ENCODE measurements at regions not wholly inside any gene's neighbourhood (a gene's known extent, or its start where the extent isn't known, plus 50 kb on each side); places are given as distances from the start of the nearest gene placed in this dataset.

- Mint-ChIP-seq H3K9me3 (peaks cover 4 to 14% (median 9%) of the 10 kb centered on the region in 7 donors), H3K27ac (no peak overlapping the region), H3K4me1 (no peaks in the 10 kb centered on the region), H3K4me3 (no peak overlapping the region), H3K36me3 (no peaks in the 10 kb centered on the region), H3K27me3 (ENCODE audit: low read depth in 3 of 3) (no peaks in the 10 kb centered on the region)
- no peaks in the 10 kb centered on the region for H3K79me2 ChIP-seq (ENCODE audit: insufficient read depth, low read length)
- TF ChIP-seq CTCF (IDR thresholded peaks at IDR 0.05), result no peak
- intact Hi-C loops (cut with micrococcal nuclease), result no loop called here
- peaks cover 0 to 17% of the 10 kb centered on the region in 2 donors for H3K9me3 ChIP-seq (replicated peaks in 1 of 2; ENCODE audit: control insufficient read depth in 1 of 2, insufficient read depth in 1 of 2, low read length in 2 of 2)
- no peaks in the 10 kb centered on the region for H4K20me1 ChIP-seq (ENCODE audit: insufficient read depth, low read length)
- H3K9ac ChIP-seq (ENCODE audit: insufficient read depth, low read length, poor library complexity, severe bottlenecking), result no peak overlapping the region
- H3K4me2 ChIP-seq (replicated peaks; ENCODE audit: extremely low read depth, low read length, poor library complexity, severe bottlenecking), result no peak overlapping the region
- H3K4me3 ChIP-seq (replicated peaks in 1 of 3; ENCODE audit: low read depth in 2 of 3, low read length in 3 of 3), result no peak overlapping the region
- no peaks in the 10 kb centered on the region for H3K36me3 ChIP-seq (replicated peaks in 1 of 2; ENCODE audit: control insufficient read depth in 1 of 2, insufficient read depth in 2 of 2, low read length in 2 of 2)
- no peaks in the 10 kb centered on the region for H3K27me3 ChIP-seq (ENCODE audit: control insufficient read depth in 2 of 2, insufficient read depth in 2 of 2, low read length in 2 of 2)
- no peak for DNase-seq
- H3K27ac ChIP-seq (ENCODE audit: low read depth in 1 of 2, low read length in 2 of 2), result no peak overlapping the region
- H2AFZ ChIP-seq (ENCODE audit: insufficient read depth, low read depth, low read length, poor library complexity, severe bottlenecking), result no peak overlapping the region
- no peaks in the 10 kb centered on the region for H3K4me1 ChIP-seq (ENCODE audit: control insufficient read depth in 1 of 2, insufficient read depth in 2 of 2, low read length in 2 of 2)
These were observed 188.6 kb downstream of the HINT1 start for GRCh38 chr5:130976493-130976892.

- no peak for TF ChIP-seq CTCF (IDR thresholded peaks at IDR 0.05)
- Mint-ChIP-seq H3K27me3 (ENCODE audit: low read depth in 3 of 3) (peaks cover 0 to 2% (median 0%) of the 10 kb centered on the region in 3 donors), H3K27ac (no peak overlapping the region), H3K9me3 (peaks cover 6 to 19% (median 14%) of the 10 kb centered on the region in 7 donors), H3K36me3 (no peaks in the 10 kb centered on the region), H3K4me3 (no peak overlapping the region), H3K4me1 (no peaks in the 10 kb centered on the region)
- H3K9ac ChIP-seq (ENCODE audit: insufficient read depth, low read length, poor library complexity, severe bottlenecking), result no peak overlapping the region
- DNase-seq, result no peak
- intact Hi-C loops (cut with micrococcal nuclease), result no loop called here
- H3K27ac ChIP-seq (ENCODE audit: low read depth in 1 of 2, low read length in 2 of 2), result no peak overlapping the region
- no peak overlapping the region for H3K4me2 ChIP-seq (replicated peaks; ENCODE audit: extremely low read depth, low read length, poor library complexity, severe bottlenecking)
- H3K36me3 ChIP-seq (replicated peaks in 1 of 2; ENCODE audit: control insufficient read depth in 1 of 2, insufficient read depth in 2 of 2, low read length in 2 of 2), result no peaks in the 10 kb centered on the region
- H3K27me3 ChIP-seq (ENCODE audit: control insufficient read depth in 2 of 2, insufficient read depth in 2 of 2, low read length in 2 of 2), result no peaks in the 10 kb centered on the region
- no peak overlapping the region for H2AFZ ChIP-seq (ENCODE audit: insufficient read depth, low read depth, low read length, poor library complexity, severe bottlenecking)
- H3K9me3 ChIP-seq (replicated peaks in 1 of 2; ENCODE audit: control insufficient read depth in 1 of 2, insufficient read depth in 1 of 2, low read length in 2 of 2), result peaks cover 0 to 16% of the 10 kb centered on the region in 2 donors
- no peaks in the 10 kb centered on the region for H4K20me1 ChIP-seq (ENCODE audit: insufficient read depth, low read length)
- H3K4me3 ChIP-seq (replicated peaks in 1 of 3; ENCODE audit: low read depth in 2 of 3, low read length in 3 of 3), result no peak overlapping the region
- no peaks in the 10 kb centered on the region for H3K4me1 ChIP-seq (ENCODE audit: control insufficient read depth in 1 of 2, insufficient read depth in 2 of 2, low read length in 2 of 2)
- H3K79me2 ChIP-seq (ENCODE audit: insufficient read depth, low read length), result no peaks in the 10 kb centered on the region
- no CpG with 5 or more reads among the region's 1 CpG for WGBS (ENCODE audit: insufficient coverage)
These were observed 189.2 kb downstream of the HINT1 start for GRCh38 chr5:130975847-130976246.
